Bronchial epithelial cell (primary cell): ENCODE measurements at regions not wholly inside any gene's neighbourhood (a gene's known extent, or its start where the extent isn't known, plus 50 kb on each side); places are given as distances from the start of the nearest gene placed in this dataset.

Experiments
- DNase-seq: peaks from one replicate; pipeline ENCODE4 v3.0.0-alpha.2; 2010; ENCODE audit warnings: low read depth
- FAIRE-seq: peaks from 2 replicates; lab custom pipeline; 2011; peaks lifted over from hg19 to GRCh38; lab: Jason Lieb, UNC
- H3K27me3 ChIP-seq: 2 replicates; pipeline ENCODE4 v1.5.1; 2011; ENCODE audit warnings: low read length; ENCODE audit not compliant: control insufficient read depth, insufficient read depth
- H3K36me3 ChIP-seq: 2 replicates; pipeline ENCODE4 v1.5.1; 2011; ENCODE audit warnings: low read length; ENCODE audit not compliant: control insufficient read depth, insufficient read depth
- H3K4me3 ChIP-seq: 2 replicates; pipeline ENCODE4 v1.5.1; 2011; ENCODE audit warnings: mild to moderate bottlenecking, low read depth, low read length, control low read depth
- TF ChIP-seq, protein P1 (sequence below): IDR thresholded peaks from 2 replicates; pipeline ENCODE4 v1.5.1; 2011; ENCODE audit warnings: mild to moderate bottlenecking, moderate library complexity, low read length, control low read depth, inconsistent platforms; ENCODE audit not compliant: insufficient read depth, severe bottlenecking

DNA sequence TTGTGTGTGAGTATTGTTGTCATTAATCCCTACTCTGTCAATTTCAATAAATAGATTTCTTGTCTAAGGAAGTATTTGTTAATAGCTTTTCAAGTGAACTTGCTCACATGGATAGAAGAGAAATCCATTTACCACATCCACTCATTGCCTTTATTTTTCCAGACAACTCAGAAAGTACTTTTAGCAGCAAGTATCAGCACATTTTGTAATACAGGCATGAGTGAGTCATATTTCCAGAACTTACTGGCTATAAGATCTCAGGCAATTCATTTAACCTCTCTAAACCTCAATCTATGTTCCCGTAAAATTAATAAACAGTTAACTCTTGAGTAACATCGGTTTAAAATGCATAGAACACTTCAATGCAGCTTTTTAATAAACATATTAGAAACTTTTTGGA, 317.9 kb upstream of the PCDH7 start:
- Histone ChIP-seq H3K4me3 (no peak overlapping the region), H3K27me3 (no peaks in the 10 kb centered on the region), H3K36me3 (no peaks in the 10 kb centered on the region)
- peak; percentile 58 for DNase-seq
- TF ChIP-seq, protein P1, sequence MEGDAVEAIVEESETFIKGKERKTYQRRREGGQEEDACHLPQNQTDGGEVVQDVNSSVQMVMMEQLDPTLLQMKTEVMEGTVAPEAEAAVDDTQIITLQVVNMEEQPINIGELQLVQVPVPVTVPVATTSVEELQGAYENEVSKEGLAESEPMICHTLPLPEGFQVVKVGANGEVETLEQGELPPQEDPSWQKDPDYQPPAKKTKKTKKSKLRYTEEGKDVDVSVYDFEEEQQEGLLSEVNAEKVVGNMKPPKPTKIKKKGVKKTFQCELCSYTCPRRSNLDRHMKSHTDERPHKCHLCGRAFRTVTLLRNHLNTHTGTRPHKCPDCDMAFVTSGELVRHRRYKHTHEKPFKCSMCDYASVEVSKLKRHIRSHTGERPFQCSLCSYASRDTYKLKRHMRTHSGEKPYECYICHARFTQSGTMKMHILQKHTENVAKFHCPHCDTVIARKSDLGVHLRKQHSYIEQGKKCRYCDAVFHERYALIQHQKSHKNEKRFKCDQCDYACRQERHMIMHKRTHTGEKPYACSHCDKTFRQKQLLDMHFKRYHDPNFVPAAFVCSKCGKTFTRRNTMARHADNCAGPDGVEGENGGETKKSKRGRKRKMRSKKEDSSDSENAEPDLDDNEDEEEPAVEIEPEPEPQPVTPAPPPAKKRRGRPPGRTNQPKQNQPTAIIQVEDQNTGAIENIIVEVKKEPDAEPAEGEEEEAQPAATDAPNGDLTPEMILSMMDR, result no peak
- FAIRE-seq, result no peak

DNA sequence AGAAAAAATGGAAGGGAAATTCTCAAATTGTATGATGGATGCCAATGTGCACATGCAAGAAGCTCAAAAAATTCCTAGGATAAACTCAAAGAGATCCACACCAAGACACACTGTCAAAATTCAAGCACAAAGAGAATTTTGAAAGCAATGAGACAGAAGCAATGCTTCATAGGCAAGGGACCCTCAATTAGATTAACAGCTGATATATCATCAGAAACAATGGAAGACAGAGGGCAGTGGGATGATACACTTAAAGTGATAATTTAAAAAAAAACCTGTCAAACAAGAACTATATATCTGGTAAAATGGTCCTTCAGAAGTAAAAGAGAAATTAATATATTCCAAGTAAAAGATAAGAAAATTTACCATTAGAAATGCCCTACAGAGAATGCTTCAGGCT, 306.3 kb upstream of the PCDH7 start:
- Histone ChIP-seq H3K36me3 (no peaks in the 10 kb centered on the region), H3K27me3 (no peaks in the 10 kb centered on the region), H3K4me3 (no peak overlapping the region)
- DNase-seq, result no peak
- no peak for FAIRE-seq
- TF ChIP-seq, protein P1, result no peak

DNA sequence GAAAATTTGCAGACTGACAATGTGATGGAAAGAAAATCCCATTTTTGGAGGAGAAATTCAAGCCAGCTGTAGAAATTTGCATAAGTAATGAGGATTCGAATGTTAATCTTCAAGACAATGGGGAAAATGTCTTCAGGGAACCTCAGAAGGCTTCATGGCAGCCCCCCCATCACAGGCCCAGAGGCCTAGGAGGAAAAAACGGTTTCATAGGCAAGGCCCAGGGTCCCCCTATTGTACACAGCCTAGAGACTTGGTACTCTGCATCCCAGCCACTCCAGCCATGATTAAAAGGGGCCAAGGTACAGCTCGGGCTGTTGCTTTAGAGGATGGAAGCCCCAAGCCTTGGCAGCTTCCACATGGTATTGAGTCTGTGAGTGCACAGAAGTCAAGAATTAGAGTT, 303.6 kb upstream of the PCDH7 start:
- FAIRE-seq, result peak; percentile 13
- TF ChIP-seq, protein P1, result no peak
- Histone ChIP-seq H3K27me3 (no peaks in the 10 kb centered on the region), H3K36me3 (no peaks in the 10 kb centered on the region), H3K4me3 (no peak overlapping the region)
- no peak for DNase-seq

DNA sequence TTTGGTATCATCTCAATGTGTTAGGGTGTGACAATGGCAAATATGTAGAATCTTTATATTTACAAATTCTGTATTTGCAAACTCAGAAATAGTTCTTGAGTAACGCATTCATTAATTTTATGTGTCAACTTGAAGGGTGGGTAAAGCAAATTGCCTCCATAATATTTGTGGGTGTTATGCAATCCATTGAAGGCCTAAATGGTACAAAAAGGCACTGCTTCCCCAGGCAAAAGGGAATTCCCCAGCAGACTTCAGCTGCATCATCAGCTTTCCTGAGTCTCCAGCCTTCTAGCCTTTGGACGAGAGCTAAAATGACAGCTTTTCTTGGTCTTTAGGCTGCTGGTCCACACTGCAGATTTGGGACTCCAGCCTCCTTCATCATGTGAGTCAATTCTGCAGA, 292.2 kb upstream of the PCDH7 start:
- TF ChIP-seq, protein P1, result no peak
- no peak overlapping the region for H3K4me3 ChIP-seq
- no peaks in the 10 kb centered on the region for H3K36me3 ChIP-seq
- H3K27me3 ChIP-seq, result no peaks in the 10 kb centered on the region
- FAIRE-seq (no peak), DNase-seq (peak; percentile 5)

- Histone ChIP-seq H3K4me3 (no peak overlapping the region), H3K36me3 (no peaks in the 10 kb centered on the region), H3K27me3 (no peaks in the 10 kb centered on the region)
- peak; percentile 90 for DNase-seq
- TF ChIP-seq, protein P1, result no peak
- FAIRE-seq, result no peak
These were observed 290.1 kb upstream of the PCDH7 start for GRCh38 chr4:30429813-30430761.
